SU-DHL-6 (cell line): ENCODE measurements at regions not wholly inside any gene's neighbourhood (a gene's known extent, or its start where the extent isn't known, plus 50 kb on each side); places are given as distances from the start of the nearest gene placed in this dataset.

ENCODE experiments used
- EZH2phosphoT487 ChIP-seq: fragments of 200-600 bp; sonication (generic), shearing (Covaris generic); conservative IDR thresholded peaks from 2 replicates; pipeline ENCODE4 v1.6.1; 2018; ENCODE audit warnings: mild to moderate bottlenecking, antibody characterized with exemption, low read length, moderate library complexity, mixed read lengths
- TF ChIP-seq, protein P1 (sequence below): fragments of 200-600 bp; sonication (generic); IDR thresholded peaks from one replicate; pipeline ENCODE4 v1.5.1; 2017; ENCODE audit warnings: antibody characterized with exemption, mild to moderate bottlenecking, low read length, moderate library complexity; ENCODE audit not compliant: insufficient read depth, poor library complexity, severe bottlenecking

DNA sequence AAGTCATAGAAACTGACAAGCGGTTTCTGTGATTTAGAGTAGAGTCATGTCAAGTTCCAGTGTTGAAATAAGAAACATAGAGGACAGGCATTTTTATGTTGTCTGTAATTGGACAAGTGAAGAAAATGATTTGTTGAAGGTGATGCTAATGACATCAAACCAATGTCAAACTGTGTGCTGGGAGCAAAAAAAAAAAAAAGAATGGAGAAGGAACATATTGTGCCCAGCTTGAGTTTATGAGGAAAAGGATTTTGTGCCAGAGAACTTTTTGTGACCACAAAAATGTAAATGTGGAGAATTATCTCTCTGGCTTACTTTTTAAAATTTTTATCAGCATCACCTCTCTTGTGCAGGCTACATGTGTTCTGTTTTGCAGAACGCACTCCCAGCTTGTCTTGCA lies 495.7 kb downstream of the RAPGEF2 start:
- TF ChIP-seq, protein P1, sequence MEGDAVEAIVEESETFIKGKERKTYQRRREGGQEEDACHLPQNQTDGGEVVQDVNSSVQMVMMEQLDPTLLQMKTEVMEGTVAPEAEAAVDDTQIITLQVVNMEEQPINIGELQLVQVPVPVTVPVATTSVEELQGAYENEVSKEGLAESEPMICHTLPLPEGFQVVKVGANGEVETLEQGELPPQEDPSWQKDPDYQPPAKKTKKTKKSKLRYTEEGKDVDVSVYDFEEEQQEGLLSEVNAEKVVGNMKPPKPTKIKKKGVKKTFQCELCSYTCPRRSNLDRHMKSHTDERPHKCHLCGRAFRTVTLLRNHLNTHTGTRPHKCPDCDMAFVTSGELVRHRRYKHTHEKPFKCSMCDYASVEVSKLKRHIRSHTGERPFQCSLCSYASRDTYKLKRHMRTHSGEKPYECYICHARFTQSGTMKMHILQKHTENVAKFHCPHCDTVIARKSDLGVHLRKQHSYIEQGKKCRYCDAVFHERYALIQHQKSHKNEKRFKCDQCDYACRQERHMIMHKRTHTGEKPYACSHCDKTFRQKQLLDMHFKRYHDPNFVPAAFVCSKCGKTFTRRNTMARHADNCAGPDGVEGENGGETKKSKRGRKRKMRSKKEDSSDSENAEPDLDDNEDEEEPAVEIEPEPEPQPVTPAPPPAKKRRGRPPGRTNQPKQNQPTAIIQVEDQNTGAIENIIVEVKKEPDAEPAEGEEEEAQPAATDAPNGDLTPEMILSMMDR: no peak
- TF ChIP-seq EZH2phosphoT487: no peak
